ENCODE measurements at regions not wholly inside any gene's neighbourhood (a gene's known extent, or its start where the extent isn't known, plus 50 kb on each side); places are given as distances from the start of the nearest gene placed in this dataset.

DNA sequence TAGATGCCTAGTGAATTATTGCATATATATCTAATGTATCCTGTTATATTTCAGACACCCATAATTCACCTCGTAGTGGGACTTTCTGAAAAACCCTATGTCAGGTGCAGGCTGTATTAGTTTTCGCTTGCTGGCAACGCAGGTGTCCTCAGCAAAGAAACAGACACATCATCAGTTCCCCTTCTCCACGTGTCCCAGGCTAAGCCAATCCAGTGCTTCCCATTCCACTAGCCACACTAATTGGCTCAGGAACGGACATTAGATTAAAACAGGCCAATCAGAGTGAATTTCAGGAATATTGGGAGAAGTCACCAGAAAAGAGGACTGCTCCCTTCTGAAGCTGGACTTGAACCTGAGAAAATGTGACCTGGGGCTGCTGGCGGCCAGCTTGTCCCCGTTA, 151.3 kb downstream of the PTPN11 start:
- TF ChIP-seq EZH2 (IDR thresholded peaks at IDR 0.05) = no peak
- TF ChIP-seq POLR2AphosphoS5 (IDR thresholded peaks at IDR 0.05; ENCODE audit: borderline replicate concordance, low read depth, low read length) = no peak
- no peak for TF ChIP-seq FOXP2 (optimal IDR thresholded peaks at IDR 0.05; ENCODE audit: control extremely low read depth, extremely low read length, insufficient read depth)

All from SK-N-MC (cell line).